HepG2 (cell line): ENCODE measurements at regions not wholly inside any gene's neighbourhood (a gene's known extent, or its start where the extent isn't known, plus 50 kb on each side); places are given as distances from the start of the nearest gene placed in this dataset.

Source experiments
- ATAC-seq: fragments of 200-7000 bp; cut with Tn5 transposase; 3 replicates; pipeline ENCODE4 v1.9.1; 2020; ENCODE audit warnings: mild to moderate bottlenecking, moderate library complexity
- BruUV-seq: library from RNA; stranded (reverse); fragments of 400-500 nt; replicated peaks from 2 replicates; lab custom pipeline; 2021; lab: Mats Ljungman, UMichigan
- CTCF ChIA-PET: fragments of 300-600 bp; formaldehyde crosslinking; extraction: SDS; loops from one replicate; lab custom pipeline; 2021; ENCODE audit warnings: low total read pairs, inconsistent platforms, low intra/inter-chr PET ratio; lab: Yijun Ruan, JAX
- POLR2A ChIA-PET: fragments of 350-600 bp; sonication (Branson Sonifier 250); formaldehyde crosslinking; loops from one replicate; lab custom pipeline; 2020; ENCODE audit warnings: antibody characterized with exemption, inconsistent platforms; lab: Yijun Ruan, JAX
- DNase-seq: peaks from one replicate; pipeline ENCODE4 v3.0.0-alpha.2; 2015; ENCODE audit warnings: low spot score
- FAIRE-seq: peaks from 3 replicates; lab custom pipeline; 2011; peaks lifted over from hg19 to GRCh38; lab: Jason Lieb, UNC
- H2AFZ ChIP-seq: one replicate; pipeline ENCODE4 v1.6.1; 2011; ENCODE audit warnings: low read length, inconsistent platforms
- H3K27ac ChIP-seq: fragments of 300-600 bp; 3 replicates; pipeline ENCODE4 v1.8.0; 2011; ENCODE audit warnings: mixed run types, mild to moderate bottlenecking, mixed read lengths, low read length, inconsistent platforms; ENCODE audit not compliant: insufficient read depth; ENCODE audit errors: extremely low read length
- H3K27me3 ChIP-seq, 2 experiments: fragments of 200-600 bp in 1 of 2; 2 replicates in 1 of 2; 3 replicates in 1 of 2; pipeline versions ENCODE4 v1.6.0 to v1.8.0; 2011; ENCODE audit warnings: low read length in 2 of 2, mild to moderate bottlenecking in 2 of 2, moderate library complexity in 2 of 2, inconsistent platforms in 1 of 2; ENCODE audit not compliant: insufficient read depth in 2 of 2, control insufficient read depth in 1 of 2
- H3K36me3 ChIP-seq, 2 experiments: fragments of 200-600 bp in 1 of 2; replicated peaks in 1 of 2; 2 replicates in 1 of 2; 3 replicates in 1 of 2; pipeline versions ENCODE4 v1.5.1 to v1.8.0; 2011; ENCODE audit warnings: low read length in 2 of 2, inconsistent platforms in 1 of 2; ENCODE audit not compliant: insufficient read depth in 2 of 2, control insufficient read depth in 1 of 2
- H3K4me1 ChIP-seq: 2 replicates; pipeline ENCODE4 v1.5.1; 2012; ENCODE audit warnings: low read length, inconsistent platforms; ENCODE audit not compliant: insufficient read depth
- H3K4me2 ChIP-seq: 2 replicates; pipeline ENCODE4 v1.6.0; 2011; ENCODE audit warnings: low read depth, low read length, inconsistent platforms
- H3K4me3 ChIP-seq, 3 experiments: fragments of 200-600 bp in 1 of 3; sonication (generic), shearing (Covaris generic) in 1 of 3; replicated peaks in 1 of 3; 2 replicates each; pipeline ENCODE4 v1.5.1; 2011 to 2016; ENCODE audit warnings: low read length in 3 of 3, inconsistent platforms in 2 of 3, low read depth in 2 of 3, mild to moderate bottlenecking in 2 of 3, control low read depth in 1 of 3, mixed read lengths in 1 of 3; ENCODE audit not compliant: insufficient read depth in 1 of 3
- H3K79me2 ChIP-seq: one replicate; pipeline ENCODE4 v1.6.1; 2011; ENCODE audit warnings: low read length, inconsistent platforms; ENCODE audit not compliant: insufficient read depth
- H3K9ac ChIP-seq: 2 replicates; pipeline ENCODE4 v1.6.0; 2011; ENCODE audit warnings: mild to moderate bottlenecking, low read depth, low read length, inconsistent platforms; ENCODE audit not compliant: insufficient read depth
- H3K9me3 ChIP-seq: 2 replicates; pipeline ENCODE4 v1.5.1; 2012; ENCODE audit warnings: mild to moderate bottlenecking, low read length
- H4K20me1 ChIP-seq: 2 replicates; pipeline ENCODE4 v1.6.0; 2011; ENCODE audit warnings: inconsistent platforms, mild to moderate bottlenecking, low read length, moderate library complexity; ENCODE audit not compliant: insufficient read depth
- CBX1 ChIP-seq: IDR thresholded peaks from one replicate; pipeline ENCODE4 v1.6.1; 2016; ENCODE audit warnings: antibody characterized with exemption, low read depth
- KAT8 ChIP-seq: IDR thresholded peaks from 2 replicates; pipeline ENCODE4 v1.6.1; 2016; ENCODE audit warnings: missing genetic modification reagents, missing compliant biosample characterization
- NFKBIZ ChIP-seq: IDR thresholded peaks from 2 replicates; pipeline ENCODE4 v1.6.1; 2018; ENCODE audit warnings: missing genetic modification reagents, missing compliant biosample characterization
- NFYB ChIP-seq: sonication (generic); formaldehyde crosslinking; IDR thresholded peaks from 2 replicates; pipeline ENCODE4 v1.4.0; 2020; ENCODE audit warnings: missing genetic modification reagents
- SMAD9 ChIP-seq: sonication (generic); formaldehyde crosslinking; IDR thresholded peaks from 2 replicates; pipeline ENCODE4 v1.5.1; 2020; ENCODE audit warnings: mild to moderate bottlenecking, missing genetic modification reagents
- ZC3H13 ChIP-seq: sonication (generic); formaldehyde crosslinking; IDR thresholded peaks from 2 replicates; pipeline ENCODE4 v1.8.1; 2023; ENCODE audit warnings: mild to moderate bottlenecking, missing genetic modification reagents, moderate library complexity
- ZKSCAN5 ChIP-seq: sonication (generic); formaldehyde crosslinking; IDR thresholded peaks from 2 replicates; pipeline ENCODE4 v1.5.1; 2020; ENCODE audit warnings: mild to moderate bottlenecking, missing genetic modification reagents
- ZNF12 ChIP-seq: sonication (generic); formaldehyde crosslinking; IDR thresholded peaks from 2 replicates; pipeline ENCODE4 v1.5.0; 2020; ENCODE audit warnings: missing genetic modification reagents
- ZNF143 ChIP-seq: sonication (generic); formaldehyde crosslinking; IDR thresholded peaks from 2 replicates; pipeline ENCODE4 v1.4.0; 2020; ENCODE audit warnings: missing genetic modification reagents
- WGBS: methylation state at CpG from one replicate; pipeline ENCODE4 v1.1.6; 2017; ENCODE audit warnings: low lambda C conversion rate; 5-methylcytosine and 5-hydroxymethylcytosine counted together
- in situ Hi-C: cut with HindIII; loops from 2 replicates; pipeline ENCODE4 v1.10.0; 2017; ENCODE audit warnings: low pct_unique_long_range_greater_than_20kb; ENCODE audit not compliant: extremely low pct_ligation_motif_present
- intact Hi-C: fragments of 100-400 bp; cut with micrococcal nuclease; formaldehyde crosslinking; loops from one replicate; pipeline ENCODE4 v1.10.0; 2022; ENCODE audit not compliant: unreplicated experiment
- TF ChIP-seq, protein P1 (sequence below): sonication (generic); formaldehyde crosslinking; conservative IDR thresholded peaks from 2 replicates; pipeline ENCODE4 v1.8.0; 2022; ENCODE audit warnings: low read depth, missing genetic modification reagents
- TF ChIP-seq, protein P2 (sequence below): sonication (generic); formaldehyde crosslinking; conservative IDR thresholded peaks from 2 replicates; pipeline ENCODE4 v1.4.0; 2020; ENCODE audit warnings: mild to moderate bottlenecking, missing genetic modification reagents, moderate library complexity
- TF ChIP-seq, protein P3 (sequence below): sonication (generic); formaldehyde crosslinking; IDR thresholded peaks from 2 replicates; pipeline ENCODE4 v1.8.1; 2023; ENCODE audit warnings: mild to moderate bottlenecking, missing genetic modification reagents
- TF ChIP-seq, protein P4 (sequence below): sonication (generic); formaldehyde crosslinking; IDR thresholded peaks from 2 replicates; pipeline ENCODE4 v1.8.1; 2023; ENCODE audit warnings: missing genetic modification reagents, mild to moderate bottlenecking, borderline replicate concordance

DNA sequence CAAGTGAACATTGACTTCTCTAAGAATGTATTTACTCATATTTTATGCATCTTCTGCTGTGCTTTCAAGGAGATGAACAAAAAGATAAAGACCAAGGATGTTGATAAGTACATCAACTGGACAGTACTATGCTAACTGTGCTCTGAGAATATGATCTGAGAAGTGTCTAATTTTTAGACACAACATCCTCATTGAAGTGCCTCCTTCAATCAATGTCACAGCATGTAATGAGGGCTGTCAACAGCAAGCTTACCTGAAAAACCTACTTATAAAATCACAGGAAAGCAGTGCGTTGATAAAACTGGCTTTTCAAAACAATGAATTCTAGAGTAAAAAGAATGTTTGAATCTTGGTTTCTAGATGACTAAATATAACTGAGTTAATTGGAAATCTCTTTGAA, 452.9 kb upstream of the DSEL start (continued):
- TF ChIP-seq, protein P1, sequence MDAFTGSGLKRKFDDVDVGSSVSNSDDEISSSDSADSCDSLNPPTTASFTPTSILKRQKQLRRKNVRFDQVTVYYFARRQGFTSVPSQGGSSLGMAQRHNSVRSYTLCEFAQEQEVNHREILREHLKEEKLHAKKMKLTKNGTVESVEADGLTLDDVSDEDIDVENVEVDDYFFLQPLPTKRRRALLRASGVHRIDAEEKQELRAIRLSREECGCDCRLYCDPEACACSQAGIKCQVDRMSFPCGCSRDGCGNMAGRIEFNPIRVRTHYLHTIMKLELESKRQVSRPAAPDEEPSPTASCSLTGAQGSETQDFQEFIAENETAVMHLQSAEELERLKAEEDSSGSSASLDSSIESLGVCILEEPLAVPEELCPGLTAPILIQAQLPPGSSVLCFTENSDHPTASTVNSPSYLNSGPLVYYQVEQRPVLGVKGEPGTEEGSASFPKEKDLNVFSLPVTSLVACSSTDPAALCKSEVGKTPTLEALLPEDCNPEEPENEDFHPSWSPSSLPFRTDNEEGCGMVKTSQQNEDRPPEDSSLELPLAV (CRISPR knock-in tag) = no peak
- no peak for TF ChIP-seq ZKSCAN5
- TF ChIP-seq, protein P2, sequence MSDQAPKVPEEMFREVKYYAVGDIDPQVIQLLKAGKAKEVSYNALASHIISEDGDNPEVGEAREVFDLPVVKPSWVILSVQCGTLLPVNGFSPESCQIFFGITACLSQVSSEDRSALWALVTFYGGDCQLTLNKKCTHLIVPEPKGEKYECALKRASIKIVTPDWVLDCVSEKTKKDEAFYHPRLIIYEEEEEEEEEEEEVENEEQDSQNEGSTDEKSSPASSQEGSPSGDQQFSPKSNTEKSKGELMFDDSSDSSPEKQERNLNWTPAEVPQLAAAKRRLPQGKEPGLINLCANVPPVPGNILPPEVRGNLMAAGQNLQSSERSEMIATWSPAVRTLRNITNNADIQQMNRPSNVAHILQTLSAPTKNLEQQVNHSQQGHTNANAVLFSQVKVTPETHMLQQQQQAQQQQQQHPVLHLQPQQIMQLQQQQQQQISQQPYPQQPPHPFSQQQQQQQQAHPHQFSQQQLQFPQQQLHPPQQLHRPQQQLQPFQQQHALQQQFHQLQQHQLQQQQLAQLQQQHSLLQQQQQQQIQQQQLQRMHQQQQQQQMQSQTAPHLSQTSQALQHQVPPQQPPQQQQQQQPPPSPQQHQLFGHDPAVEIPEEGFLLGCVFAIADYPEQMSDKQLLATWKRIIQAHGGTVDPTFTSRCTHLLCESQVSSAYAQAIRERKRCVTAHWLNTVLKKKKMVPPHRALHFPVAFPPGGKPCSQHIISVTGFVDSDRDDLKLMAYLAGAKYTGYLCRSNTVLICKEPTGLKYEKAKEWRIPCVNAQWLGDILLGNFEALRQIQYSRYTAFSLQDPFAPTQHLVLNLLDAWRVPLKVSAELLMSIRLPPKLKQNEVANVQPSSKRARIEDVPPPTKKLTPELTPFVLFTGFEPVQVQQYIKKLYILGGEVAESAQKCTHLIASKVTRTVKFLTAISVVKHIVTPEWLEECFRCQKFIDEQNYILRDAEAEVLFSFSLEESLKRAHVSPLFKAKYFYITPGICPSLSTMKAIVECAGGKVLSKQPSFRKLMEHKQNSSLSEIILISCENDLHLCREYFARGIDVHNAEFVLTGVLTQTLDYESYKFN = no peak
- TF ChIP-seq CBX1 = no peak
- TF ChIP-seq KAT8 (CRISPR knock-in tag) = no peak
- TF ChIP-seq ZNF143 = no peak

DNA sequence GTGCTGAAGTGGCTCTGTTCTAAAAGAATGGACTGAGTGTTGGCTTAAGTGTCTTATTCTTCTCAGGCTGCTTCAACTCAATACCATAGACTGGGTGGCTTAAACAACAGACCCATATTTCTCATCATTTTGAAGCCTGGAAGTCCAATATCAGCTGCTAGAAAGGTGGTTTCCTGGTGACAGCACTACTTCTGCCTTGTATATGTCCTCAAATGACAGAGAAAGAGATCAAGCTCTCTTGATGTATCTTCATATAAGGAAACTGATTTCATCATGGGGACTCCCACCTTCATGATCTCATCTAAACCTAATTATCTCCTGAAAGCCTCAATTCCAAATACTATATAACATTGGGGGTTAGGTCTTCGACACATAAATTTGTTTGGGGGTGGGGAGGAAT, 449.7 kb upstream of the DSEL start:
- no peak overlapping the region for H3K4me2 ChIP-seq
- H3K4me3 ChIP-seq = no peak overlapping the region
- POLR2A ChIA-PET = no interaction called here
- H3K36me3 ChIP-seq = no peaks in the 10 kb centered on the region
- TF ChIP-seq NFYB (CRISPR knock-in tag) (no peak), SMAD9 (no peak), NFKBIZ (CRISPR knock-in tag) (no peak), ZC3H13 (CRISPR knock-in tag) (no peak), ZNF12 (no peak)
- TF ChIP-seq, protein P1 (CRISPR knock-in tag) = no peak
- TF ChIP-seq, protein P3, sequence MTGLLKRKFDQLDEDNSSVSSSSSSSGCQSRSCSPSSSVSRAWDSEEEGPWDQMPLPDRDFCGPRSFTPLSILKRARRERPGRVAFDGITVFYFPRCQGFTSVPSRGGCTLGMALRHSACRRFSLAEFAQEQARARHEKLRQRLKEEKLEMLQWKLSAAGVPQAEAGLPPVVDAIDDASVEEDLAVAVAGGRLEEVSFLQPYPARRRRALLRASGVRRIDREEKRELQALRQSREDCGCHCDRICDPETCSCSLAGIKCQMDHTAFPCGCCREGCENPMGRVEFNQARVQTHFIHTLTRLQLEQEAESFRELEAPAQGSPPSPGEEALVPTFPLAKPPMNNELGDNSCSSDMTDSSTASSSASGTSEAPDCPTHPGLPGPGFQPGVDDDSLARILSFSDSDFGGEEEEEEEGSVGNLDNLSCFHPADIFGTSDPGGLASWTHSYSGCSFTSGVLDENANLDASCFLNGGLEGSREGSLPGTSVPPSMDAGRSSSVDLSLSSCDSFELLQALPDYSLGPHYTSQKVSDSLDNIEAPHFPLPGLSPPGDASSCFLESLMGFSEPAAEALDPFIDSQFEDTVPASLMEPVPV = no peak
- TF ChIP-seq, protein P4, sequence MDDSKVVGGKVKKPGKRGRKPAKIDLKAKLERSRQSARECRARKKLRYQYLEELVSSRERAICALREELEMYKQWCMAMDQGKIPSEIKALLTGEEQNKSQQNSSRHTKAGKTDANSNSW = no peak
- in situ Hi-C loops = no loop called here
- no peaks in the 10 kb centered on the region for H3K27me3 ChIP-seq
- 0% methylated on average over 1 of the region's 1 CpG for WGBS
- ATAC-seq (no peak), FAIRE-seq (no peak), DNase-seq (no peak)
- H3K9ac ChIP-seq = no peak overlapping the region
- H2AFZ ChIP-seq = no peak overlapping the region
- H3K9me3 ChIP-seq = no peaks in the 10 kb centered on the region
- H4K20me1 ChIP-seq = no peaks in the 10 kb centered on the region
- no TSS peak for BruUV-seq
- CTCF ChIA-PET = no interaction called here
- H3K79me2 ChIP-seq = no peaks in the 10 kb centered on the region
- H3K4me1 ChIP-seq = no peaks in the 10 kb centered on the region
- intact Hi-C loops = no loop called here
- H3K27ac ChIP-seq = no peak overlapping the region
